Testis (tissue), 2 donors: ENCODE measurements at regions not wholly inside any gene's neighbourhood (a gene's known extent, or its start where the extent isn't known, plus 50 kb on each side); places are given as distances from the start of the nearest gene placed in this dataset.

Experiments used
- POLR2A ChIP-seq: fragments of 450-650 bp; IDR thresholded peaks from one replicate; pipeline ENCODE4 v1.6.1; 2017; ENCODE audit warnings: antibody characterized with exemption, mild to moderate bottlenecking, moderate library complexity
- TF ChIP-seq, protein P1 (sequence below), 3 experiments: fragments of 450-650 bp in 2 of 3; fragments of 200-600 bp in 1 of 3; sonication (generic) in 1 of 3; IDR thresholded peaks; one replicate each; pipeline ENCODE4 v1.5.1; 2016 to 2019; ENCODE audit warnings: antibody characterized with exemption in 3 of 3, mild to moderate bottlenecking in 2 of 3, moderate library complexity in 1 of 3

DNA sequence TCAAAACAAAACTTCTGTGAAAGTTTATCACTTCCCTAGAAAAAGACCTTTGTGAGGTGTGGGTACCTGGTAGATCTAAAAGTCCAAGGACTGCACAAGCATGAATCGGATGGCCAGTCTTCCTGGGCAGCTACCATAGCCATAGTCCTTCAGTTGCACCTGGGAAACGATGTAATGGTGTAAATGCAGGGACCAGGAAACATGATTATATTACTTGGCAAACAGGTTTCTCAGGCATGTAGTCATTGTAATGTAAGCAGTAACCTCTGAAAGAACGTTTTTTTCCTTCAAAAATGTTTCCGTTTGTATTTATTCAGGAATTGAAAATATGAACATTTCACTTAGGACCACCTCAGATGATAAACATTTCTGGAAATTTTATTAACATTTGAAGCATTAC, 433.4 kb downstream of the DTWD2 start:
- TF ChIP-seq, protein P1, sequence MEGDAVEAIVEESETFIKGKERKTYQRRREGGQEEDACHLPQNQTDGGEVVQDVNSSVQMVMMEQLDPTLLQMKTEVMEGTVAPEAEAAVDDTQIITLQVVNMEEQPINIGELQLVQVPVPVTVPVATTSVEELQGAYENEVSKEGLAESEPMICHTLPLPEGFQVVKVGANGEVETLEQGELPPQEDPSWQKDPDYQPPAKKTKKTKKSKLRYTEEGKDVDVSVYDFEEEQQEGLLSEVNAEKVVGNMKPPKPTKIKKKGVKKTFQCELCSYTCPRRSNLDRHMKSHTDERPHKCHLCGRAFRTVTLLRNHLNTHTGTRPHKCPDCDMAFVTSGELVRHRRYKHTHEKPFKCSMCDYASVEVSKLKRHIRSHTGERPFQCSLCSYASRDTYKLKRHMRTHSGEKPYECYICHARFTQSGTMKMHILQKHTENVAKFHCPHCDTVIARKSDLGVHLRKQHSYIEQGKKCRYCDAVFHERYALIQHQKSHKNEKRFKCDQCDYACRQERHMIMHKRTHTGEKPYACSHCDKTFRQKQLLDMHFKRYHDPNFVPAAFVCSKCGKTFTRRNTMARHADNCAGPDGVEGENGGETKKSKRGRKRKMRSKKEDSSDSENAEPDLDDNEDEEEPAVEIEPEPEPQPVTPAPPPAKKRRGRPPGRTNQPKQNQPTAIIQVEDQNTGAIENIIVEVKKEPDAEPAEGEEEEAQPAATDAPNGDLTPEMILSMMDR (IDR thresholded peaks at IDR 0.05) = no peak
- TF ChIP-seq POLR2A = no peak
